ENCODE measurements at regions not wholly inside any gene's neighbourhood (a gene's known extent, or its start where the extent isn't known, plus 50 kb on each side); places are given as distances from the start of the nearest gene placed in this dataset.

DNA sequence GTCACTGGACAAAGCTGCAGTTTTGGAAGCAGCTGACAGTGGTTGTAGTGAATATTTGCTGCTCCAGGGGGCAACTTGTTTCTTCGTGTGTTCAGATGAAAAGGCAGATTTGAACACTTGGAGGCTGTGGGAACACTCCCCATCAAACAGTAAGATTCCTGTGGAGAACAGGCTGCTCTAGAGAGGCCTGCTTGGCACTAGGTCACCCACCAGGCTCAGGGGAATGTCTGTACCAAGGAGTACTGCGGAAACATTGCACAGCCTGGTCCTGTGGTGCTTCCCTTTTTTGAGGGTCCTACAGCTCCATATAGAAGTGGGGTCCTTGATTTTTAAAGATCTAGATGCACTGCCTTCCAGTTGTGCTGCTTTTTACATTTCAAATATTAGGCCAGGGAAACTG lies 97.5 kb downstream of the CXCL12 start:
- TF ChIP-seq POLR2A (IDR thresholded peaks at IDR 0.05) = no peak
- TF ChIP-seq, protein P1, sequence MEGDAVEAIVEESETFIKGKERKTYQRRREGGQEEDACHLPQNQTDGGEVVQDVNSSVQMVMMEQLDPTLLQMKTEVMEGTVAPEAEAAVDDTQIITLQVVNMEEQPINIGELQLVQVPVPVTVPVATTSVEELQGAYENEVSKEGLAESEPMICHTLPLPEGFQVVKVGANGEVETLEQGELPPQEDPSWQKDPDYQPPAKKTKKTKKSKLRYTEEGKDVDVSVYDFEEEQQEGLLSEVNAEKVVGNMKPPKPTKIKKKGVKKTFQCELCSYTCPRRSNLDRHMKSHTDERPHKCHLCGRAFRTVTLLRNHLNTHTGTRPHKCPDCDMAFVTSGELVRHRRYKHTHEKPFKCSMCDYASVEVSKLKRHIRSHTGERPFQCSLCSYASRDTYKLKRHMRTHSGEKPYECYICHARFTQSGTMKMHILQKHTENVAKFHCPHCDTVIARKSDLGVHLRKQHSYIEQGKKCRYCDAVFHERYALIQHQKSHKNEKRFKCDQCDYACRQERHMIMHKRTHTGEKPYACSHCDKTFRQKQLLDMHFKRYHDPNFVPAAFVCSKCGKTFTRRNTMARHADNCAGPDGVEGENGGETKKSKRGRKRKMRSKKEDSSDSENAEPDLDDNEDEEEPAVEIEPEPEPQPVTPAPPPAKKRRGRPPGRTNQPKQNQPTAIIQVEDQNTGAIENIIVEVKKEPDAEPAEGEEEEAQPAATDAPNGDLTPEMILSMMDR (IDR thresholded peaks at IDR 0.05) = no peak
